ENCODE measurements at regions not wholly inside any gene's neighbourhood (a gene's known extent, or its start where the extent isn't known, plus 50 kb on each side); places are given as distances from the start of the nearest gene placed in this dataset.
"Not testable (repeated sequence)": the region's sequence is repeated elsewhere in the genome, so short reads cannot be mapped to it uniquely, and the experiment has no call there.

- no peak overlapping the region for H3K27ac Mint-ChIP-seq
- no peak for TF ChIP-seq CTCF (IDR thresholded peaks at IDR 0.05; ENCODE audit: unreplicated experiment in 3 of 3)
- H3K4me3 Mint-ChIP-seq, result no peak overlapping the region
- H3K36me3 Mint-ChIP-seq (ENCODE audit: low read depth), result no peaks in the 10 kb centered on the region
- peaks cover 21% of the 10 kb centered on the region for H3K27me3 Mint-ChIP-seq (ENCODE audit: low read depth)
- no peaks in the 10 kb centered on the region for H3K4me1 Mint-ChIP-seq
- H3K9me3 Mint-ChIP-seq, result peaks cover 5% of the 10 kb centered on the region
Measured at GRCh38 chr2:128612628-128613027, 294.0 kb upstream of the HS6ST1 start.

- H3K9me3 Mint-ChIP-seq, result peaks cover 5% of the 10 kb centered on the region
- peaks cover 21% of the 10 kb centered on the region for H3K27me3 Mint-ChIP-seq (ENCODE audit: low read depth)
- no peaks in the 10 kb centered on the region for H3K36me3 Mint-ChIP-seq (ENCODE audit: low read depth)
- H3K4me3 Mint-ChIP-seq, result no peak overlapping the region
- TF ChIP-seq CTCF (IDR thresholded peaks at IDR 0.05; ENCODE audit: unreplicated experiment in 3 of 3), result no peak
- no peak overlapping the region for H3K27ac Mint-ChIP-seq
- no peaks in the 10 kb centered on the region for H3K4me1 Mint-ChIP-seq
Measured at GRCh38 chr2:128613351-128613750, 294.7 kb upstream of the HS6ST1 start.

- H3K4me1 Mint-ChIP-seq, result no peaks in the 10 kb centered on the region
- H3K9me3 Mint-ChIP-seq, result peaks cover 5% of the 10 kb centered on the region
- TF ChIP-seq CTCF (IDR thresholded peaks at IDR 0.05; ENCODE audit: unreplicated experiment in 3 of 3), result no peak
- H3K36me3 Mint-ChIP-seq (ENCODE audit: low read depth), result no peaks in the 10 kb centered on the region
- no peak overlapping the region for H3K27ac Mint-ChIP-seq
- H3K4me3 Mint-ChIP-seq, result no peak overlapping the region
- H3K27me3 Mint-ChIP-seq (ENCODE audit: low read depth), result peaks cover 21% of the 10 kb centered on the region
Measured at GRCh38 chr2:128613876-128614275, 295.2 kb upstream of the HS6ST1 start.

- H3K27ac Mint-ChIP-seq; H3K36me3 Mint-ChIP-seq (ENCODE audit: low read depth); H3K9me3 Mint-ChIP-seq; H3K4me3 Mint-ChIP-seq; H3K4me1 Mint-ChIP-seq: not testable (repeated sequence)
- H3K27me3 Mint-ChIP-seq (ENCODE audit: low read depth), result peaks cover 21% of the 10 kb centered on the region
Measured at GRCh38 chr2:128614907-128615306, 296.2 kb upstream of the HS6ST1 start.

- TF ChIP-seq CTCF (IDR thresholded peaks at IDR 0.05; ENCODE audit: unreplicated experiment in 3 of 3), result no peak
- H3K36me3 Mint-ChIP-seq (ENCODE audit: low read depth), result no peaks in the 10 kb centered on the region
Measured at GRCh38 chr2:128615571-128615970, 296.9 kb upstream of the HS6ST1 start.

GRCh38 chr2:128617029-128617590, 298.4 kb upstream of the HS6ST1 start:
- Mint-ChIP-seq H3K4me3 (no peak overlapping the region), H3K27me3 (ENCODE audit: low read depth) (peaks cover 13% of the 10 kb centered on the region), H3K4me1 (no peaks in the 10 kb centered on the region), H3K36me3 (ENCODE audit: low read depth) (no peaks in the 10 kb centered on the region), H3K27ac (no peak overlapping the region), H3K9me3 (peaks cover 5% of the 10 kb centered on the region)
- no peak for TF ChIP-seq CTCF (IDR thresholded peaks at IDR 0.05; ENCODE audit: unreplicated experiment in 3 of 3)

More at GRCh38 chr2:128615571-128615970, 296.9 kb upstream of the HS6ST1 start:
- no peak overlapping the region for H3K4me3 Mint-ChIP-seq
- H3K27me3 Mint-ChIP-seq (ENCODE audit: low read depth), result peaks cover 21% of the 10 kb centered on the region
- no peak overlapping the region for H3K27ac Mint-ChIP-seq
- peaks cover 5% of the 10 kb centered on the region for H3K9me3 Mint-ChIP-seq
- H3K4me1 Mint-ChIP-seq, result no peaks in the 10 kb centered on the region

All from nephron (organoid).